ENCODE measurements at regions not wholly inside any gene's neighbourhood (a gene's known extent, or its start where the extent isn't known, plus 50 kb on each side); places are given as distances from the start of the nearest gene placed in this dataset.

- no peak overlapping the region for H3K4me3 ChIP-seq (ENCODE audit: low read depth, low read length)
Observed at GRCh38 chr22:48955351-48956311, 872.0 kb downstream of the BRD1 start.

GRCh38 chr22:48954781-48955311 is 872.8 kb downstream of the BRD1 start:
- DNase-seq (ENCODE audit: low read depth) = no peak
- TF ChIP-seq POLR2A (IDR thresholded peaks at IDR 0.05; ENCODE audit: extremely low read depth, insufficient read length) (no peak), CTCF (IDR thresholded peaks at IDR 0.05; ENCODE audit: low read depth, low read length) (no peak), MYC (IDR thresholded peaks at IDR 0.05; ENCODE audit: low read depth, low read length) (no peak), MAX (IDR thresholded peaks at IDR 0.05; ENCODE audit: low read depth, low read length) (no peak)
- H3K4me3 ChIP-seq (ENCODE audit: low read depth, low read length) = no peak overlapping the region

More at GRCh38 chr22:48955351-48956311, 872.0 kb downstream of the BRD1 start:
- DNase-seq (ENCODE audit: low read depth) = no peak
- no peak for TF ChIP-seq MAX (IDR thresholded peaks at IDR 0.05; ENCODE audit: low read depth, low read length)
- TF ChIP-seq POLR2A (IDR thresholded peaks at IDR 0.05; ENCODE audit: extremely low read depth, insufficient read length) = no peak
- no peak for TF ChIP-seq CTCF (IDR thresholded peaks at IDR 0.05; ENCODE audit: low read depth, low read length)
- TF ChIP-seq MYC (IDR thresholded peaks at IDR 0.05; ENCODE audit: low read depth, low read length) = no peak

GRCh38 chr22:48953830-48954229 is 873.8 kb downstream of the BRD1 start:
- H3K4me3 ChIP-seq (ENCODE audit: low read depth, low read length) = no peak overlapping the region
- DNase-seq (ENCODE audit: low read depth) = no peak
- TF ChIP-seq POLR2A (IDR thresholded peaks at IDR 0.05; ENCODE audit: extremely low read depth, insufficient read length) (no peak), MYC (IDR thresholded peaks at IDR 0.05; ENCODE audit: low read depth, low read length) (no peak), MAX (IDR thresholded peaks at IDR 0.05; ENCODE audit: low read depth, low read length) (no peak), CTCF (IDR thresholded peaks at IDR 0.05; ENCODE audit: low read depth, low read length) (no peak)

GRCh38 chr22:48953103-48953720 is 874.5 kb downstream of the BRD1 start:
- no peak for TF ChIP-seq POLR2A (IDR thresholded peaks at IDR 0.05; ENCODE audit: extremely low read depth, insufficient read length)
- TF ChIP-seq MYC (IDR thresholded peaks at IDR 0.05; ENCODE audit: low read depth, low read length) = no peak
- TF ChIP-seq MAX (IDR thresholded peaks at IDR 0.05; ENCODE audit: low read depth, low read length) = no peak
- no peak for TF ChIP-seq CTCF (IDR thresholded peaks at IDR 0.05; ENCODE audit: low read depth, low read length)
- no peak for DNase-seq (ENCODE audit: low read depth)
- no peak overlapping the region for H3K4me3 ChIP-seq (ENCODE audit: low read depth, low read length)

- H3K4me3 ChIP-seq (ENCODE audit: low read depth, low read length) = no peak overlapping the region
- no peak for DNase-seq (ENCODE audit: low read depth)
- TF ChIP-seq POLR2A (IDR thresholded peaks at IDR 0.05; ENCODE audit: extremely low read depth, insufficient read length) (no peak), MAX (IDR thresholded peaks at IDR 0.05; ENCODE audit: low read depth, low read length) (no peak), MYC (IDR thresholded peaks at IDR 0.05; ENCODE audit: low read depth, low read length) (no peak), CTCF (IDR thresholded peaks at IDR 0.05; ENCODE audit: low read depth, low read length) (no peak)
Observed at GRCh38 chr22:48952256-48953102, 875.2 kb downstream of the BRD1 start.

Data from NB4 (cell line).